ENCODE measurements at regions not wholly inside any gene's neighbourhood (a gene's known extent, or its start where the extent isn't known, plus 50 kb on each side); places are given as distances from the start of the nearest gene placed in this dataset.

DNA sequence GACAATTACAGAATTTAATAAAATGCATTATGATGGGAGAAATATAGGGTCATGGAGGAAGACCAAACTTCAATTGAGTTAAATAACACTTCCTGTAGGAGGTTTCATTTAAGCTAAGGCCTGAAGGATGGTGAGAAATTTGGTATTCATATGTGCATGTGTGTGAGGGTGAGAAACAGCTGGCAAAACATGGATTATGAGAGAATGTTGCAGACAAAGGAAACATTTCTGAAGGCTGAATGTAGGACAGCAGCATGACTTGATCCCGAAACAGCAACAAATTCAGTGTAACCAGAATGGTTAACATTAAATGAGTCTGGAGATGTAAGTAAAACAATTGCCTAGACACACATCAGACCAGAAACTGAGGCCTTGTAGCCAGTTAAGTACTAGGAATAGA, 630.8 kb downstream of the NR4A2 start:
- H3K4me1 ChIP-seq, result no peaks in the 10 kb centered on the region
- ATAC-seq (ENCODE audit: low FRiP score in 2 of 2) (no peak), DNase-seq (no peak)
- no peaks in the 10 kb centered on the region for H3K27me3 ChIP-seq
- 89 to 91% methylated on average over 1 of the region's 1 CpG for WGBS, 2 donors
- no peak overlapping the region for H3K4me3 ChIP-seq
- no peaks in the 10 kb centered on the region for H3K9me3 ChIP-seq
- no peak for TF ChIP-seq EP300 (IDR thresholded peaks at IDR 0.05)
- TF ChIP-seq, protein P1, sequence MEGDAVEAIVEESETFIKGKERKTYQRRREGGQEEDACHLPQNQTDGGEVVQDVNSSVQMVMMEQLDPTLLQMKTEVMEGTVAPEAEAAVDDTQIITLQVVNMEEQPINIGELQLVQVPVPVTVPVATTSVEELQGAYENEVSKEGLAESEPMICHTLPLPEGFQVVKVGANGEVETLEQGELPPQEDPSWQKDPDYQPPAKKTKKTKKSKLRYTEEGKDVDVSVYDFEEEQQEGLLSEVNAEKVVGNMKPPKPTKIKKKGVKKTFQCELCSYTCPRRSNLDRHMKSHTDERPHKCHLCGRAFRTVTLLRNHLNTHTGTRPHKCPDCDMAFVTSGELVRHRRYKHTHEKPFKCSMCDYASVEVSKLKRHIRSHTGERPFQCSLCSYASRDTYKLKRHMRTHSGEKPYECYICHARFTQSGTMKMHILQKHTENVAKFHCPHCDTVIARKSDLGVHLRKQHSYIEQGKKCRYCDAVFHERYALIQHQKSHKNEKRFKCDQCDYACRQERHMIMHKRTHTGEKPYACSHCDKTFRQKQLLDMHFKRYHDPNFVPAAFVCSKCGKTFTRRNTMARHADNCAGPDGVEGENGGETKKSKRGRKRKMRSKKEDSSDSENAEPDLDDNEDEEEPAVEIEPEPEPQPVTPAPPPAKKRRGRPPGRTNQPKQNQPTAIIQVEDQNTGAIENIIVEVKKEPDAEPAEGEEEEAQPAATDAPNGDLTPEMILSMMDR (IDR thresholded peaks at IDR 0.05), result no peak
- no peak for TF ChIP-seq POLR2AphosphoS5 (IDR thresholded peaks at IDR 0.05)
- TF ChIP-seq POLR2A (IDR thresholded peaks at IDR 0.05), result no peak
- no peak overlapping the region for H3K27ac ChIP-seq
- H3K36me3 ChIP-seq, result no peaks in the 10 kb centered on the region

DNA sequence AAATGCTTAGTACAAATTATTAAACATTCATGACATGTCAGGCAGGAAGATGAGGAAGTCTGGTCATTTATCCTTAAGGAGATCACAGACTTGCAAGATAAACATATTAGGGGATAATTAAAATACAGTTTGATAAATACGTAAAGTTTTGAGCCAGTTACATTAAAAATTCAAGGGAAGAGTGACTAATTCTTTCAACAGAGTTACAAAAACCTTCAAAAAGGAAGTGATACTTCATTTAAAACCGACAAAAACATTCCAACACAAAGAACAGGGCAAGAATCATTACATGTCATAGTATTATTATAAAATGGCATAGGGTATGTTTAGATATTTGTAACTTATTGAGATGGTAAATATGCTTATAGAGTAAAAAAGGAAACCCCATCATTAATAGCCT, 636.0 kb downstream of the NR4A2 start:
- Histone ChIP-seq H3K4me1 (no peaks in the 10 kb centered on the region), H3K4me3 (no peak overlapping the region), H3K9me3 (no peaks in the 10 kb centered on the region), H3K27ac (no peak overlapping the region), H3K27me3 (no peaks in the 10 kb centered on the region), H3K36me3 (no peaks in the 10 kb centered on the region)
- no peak for TF ChIP-seq EP300 (IDR thresholded peaks at IDR 0.05)
- TF ChIP-seq POLR2A (IDR thresholded peaks at IDR 0.05), result no peak
- TF ChIP-seq, protein P1 (IDR thresholded peaks at IDR 0.05), result no peak
- no peak for TF ChIP-seq POLR2AphosphoS5 (IDR thresholded peaks at IDR 0.05)
- WGBS, 2 donors, result 31 to 36% methylated on average over 2 of the region's 2 CpGs
- ATAC-seq (ENCODE audit: low FRiP score in 2 of 2), result no peak
- no peak for DNase-seq

DNA sequence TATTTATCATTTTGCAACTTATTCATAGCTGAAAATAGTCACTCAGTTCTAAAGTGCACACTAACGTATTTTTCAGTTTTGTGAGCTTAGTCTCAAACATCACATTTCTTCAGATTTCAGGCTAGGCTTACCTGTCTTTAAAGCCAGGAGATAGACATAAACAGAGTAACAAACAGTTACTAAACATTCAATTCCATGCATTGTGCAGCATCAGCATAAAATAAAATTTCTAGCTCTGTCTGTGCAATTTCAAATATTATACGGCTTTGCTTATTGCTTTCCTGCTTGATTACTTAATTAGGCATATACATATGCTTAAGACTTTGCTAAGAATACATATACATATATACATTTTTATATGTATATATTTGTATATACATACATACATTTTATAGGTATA, 637.0 kb downstream of the NR4A2 start:
- Histone ChIP-seq H3K4me3 (no peak overlapping the region), H3K36me3 (no peaks in the 10 kb centered on the region), H3K4me1 (no peaks in the 10 kb centered on the region), H3K27me3 (no peaks in the 10 kb centered on the region), H3K27ac (no peak overlapping the region), H3K9me3 (no peaks in the 10 kb centered on the region)
- DNase-seq, result no peak
- no peak for TF ChIP-seq POLR2AphosphoS5 (IDR thresholded peaks at IDR 0.05)
- TF ChIP-seq, protein P1 (IDR thresholded peaks at IDR 0.05), result no peak
- TF ChIP-seq EP300 (IDR thresholded peaks at IDR 0.05), result no peak
- no peak for TF ChIP-seq POLR2A (IDR thresholded peaks at IDR 0.05)
- ATAC-seq (ENCODE audit: low FRiP score in 2 of 2), result no peak
- WGBS, 2 donors, result 85 to 92% methylated on average over 2 of the region's 2 CpGs

DNA sequence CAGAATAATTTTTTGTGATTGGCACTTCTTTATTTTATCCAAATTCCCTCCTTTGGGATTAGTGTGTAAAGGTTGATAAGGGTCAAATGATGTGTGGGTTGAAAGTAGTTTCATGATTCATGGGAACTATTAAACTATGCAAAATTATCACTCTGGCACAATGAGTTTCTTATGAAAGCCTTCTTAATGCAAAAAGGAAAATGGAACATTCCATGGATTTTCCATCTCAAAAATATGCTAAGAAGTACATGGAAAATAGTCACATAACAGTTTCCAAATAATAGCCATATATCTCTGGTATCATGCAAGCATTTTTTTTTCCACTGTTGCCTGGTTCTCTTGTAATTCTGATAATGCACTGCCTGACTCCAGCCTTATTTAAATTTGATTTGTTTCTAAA, 639.7 kb downstream of the NR4A2 start:
- Histone ChIP-seq H3K9me3 (no peaks in the 10 kb centered on the region), H3K4me1 (no peaks in the 10 kb centered on the region), H3K27ac (no peak overlapping the region), H3K36me3 (no peaks in the 10 kb centered on the region), H3K4me3 (no peak overlapping the region), H3K27me3 (no peaks in the 10 kb centered on the region)
- TF ChIP-seq POLR2AphosphoS5 (IDR thresholded peaks at IDR 0.05) (no peak), POLR2A (IDR thresholded peaks at IDR 0.05) (no peak), EP300 (IDR thresholded peaks at IDR 0.05) (no peak)
- TF ChIP-seq, protein P1 (IDR thresholded peaks at IDR 0.05), result no peak
- DNase-seq (no peak), ATAC-seq (ENCODE audit: low FRiP score in 2 of 2) (no peak)

DNA sequence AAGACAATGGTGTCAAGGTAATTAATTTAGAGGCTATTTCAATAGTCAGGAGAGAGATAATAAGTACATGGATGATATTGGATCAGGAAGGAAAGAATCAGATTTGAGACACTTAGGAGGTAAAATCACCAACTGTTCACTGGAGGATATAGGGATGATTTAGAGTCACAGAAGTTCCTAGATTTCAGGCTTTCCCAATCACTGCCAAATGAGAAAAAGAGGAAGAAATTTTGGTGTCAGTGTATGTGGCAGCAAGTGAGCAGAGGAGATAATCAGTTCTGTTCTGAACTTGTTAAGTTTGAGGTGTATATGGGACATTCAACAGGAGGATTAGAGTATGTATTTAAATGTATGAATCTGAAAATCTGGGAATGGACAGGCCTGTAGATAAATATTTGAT, 640.4 kb downstream of the NR4A2 start:
- ATAC-seq (ENCODE audit: low FRiP score in 2 of 2) (peak in 1 of 2 donors; percentile 61), DNase-seq (no peak)
- Histone ChIP-seq H3K4me3 (no peak overlapping the region), H3K4me1 (no peaks in the 10 kb centered on the region), H3K36me3 (no peaks in the 10 kb centered on the region), H3K9me3 (no peaks in the 10 kb centered on the region), H3K27me3 (no peaks in the 10 kb centered on the region), H3K27ac (no peak overlapping the region)
- TF ChIP-seq POLR2A (IDR thresholded peaks at IDR 0.05) (no peak), POLR2AphosphoS5 (IDR thresholded peaks at IDR 0.05) (no peak), EP300 (IDR thresholded peaks at IDR 0.05) (no peak)
- TF ChIP-seq, protein P1 (IDR thresholded peaks at IDR 0.05), result no peak
